IPS-18c (cell line): ENCODE measurements at regions not wholly inside any gene's neighbourhood (a gene's known extent, or its start where the extent isn't known, plus 50 kb on each side); places are given as distances from the start of the nearest gene placed in this dataset.
"Not testable (repeated sequence)": the region's sequence is repeated elsewhere in the genome, so short reads cannot be mapped to it uniquely, and the experiment has no call there.

Experiments used
- H3K4me3 ChIP-seq: 2 replicates; pipeline ENCODE4 v1.7.0; 2013; ENCODE audit warnings: low read depth, mild to moderate bottlenecking, low read length, moderate library complexity; ENCODE audit not compliant: insufficient read depth
- H3K9me3 ChIP-seq: one replicate; pipeline ENCODE4 v1.6.1; 2013; ENCODE audit warnings: mild to moderate bottlenecking, low read length, moderate library complexity; ENCODE audit not compliant: control insufficient read depth, insufficient read depth

GRCh38 chr4:28113586-28113985 is 1252.9 kb downstream of the STIM2 start:
- H3K9me3 ChIP-seq, H3K4me3 ChIP-seq: not testable (repeated sequence)

DNA sequence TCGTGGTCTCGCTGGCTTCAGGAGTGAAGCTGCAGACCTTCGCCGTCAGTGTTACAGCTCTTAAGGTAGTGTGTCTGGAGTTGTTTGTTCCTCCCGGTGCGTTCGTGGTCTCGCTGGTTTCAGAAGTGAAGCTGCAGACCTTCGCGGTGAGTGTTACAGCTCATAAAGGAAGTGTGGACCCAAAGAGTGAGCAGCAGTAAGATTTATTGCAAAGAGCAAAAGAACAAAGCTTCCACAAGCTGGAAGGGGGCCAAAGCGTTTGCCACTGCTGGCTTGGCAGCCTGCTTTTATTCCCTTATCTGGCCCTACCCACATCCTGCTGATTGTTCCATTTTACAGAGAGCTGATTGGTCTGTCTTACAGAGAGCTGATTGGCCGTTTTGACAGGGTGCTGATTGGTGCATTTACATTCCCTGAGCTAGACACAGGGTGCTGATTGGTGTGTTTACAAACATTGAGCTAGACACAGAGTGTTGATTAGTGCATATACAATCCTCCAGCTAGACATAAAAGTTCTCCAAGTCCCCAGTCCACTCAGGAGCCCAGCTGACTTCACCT is 1256.0 kb downstream of the STIM2 start:
- not testable (repeated sequence) for H3K9me3 ChIP-seq
- H3K4me3 ChIP-seq, result peak overlapping the region; percentile 31; the same call in 1 of the 2 replicates

DNA sequence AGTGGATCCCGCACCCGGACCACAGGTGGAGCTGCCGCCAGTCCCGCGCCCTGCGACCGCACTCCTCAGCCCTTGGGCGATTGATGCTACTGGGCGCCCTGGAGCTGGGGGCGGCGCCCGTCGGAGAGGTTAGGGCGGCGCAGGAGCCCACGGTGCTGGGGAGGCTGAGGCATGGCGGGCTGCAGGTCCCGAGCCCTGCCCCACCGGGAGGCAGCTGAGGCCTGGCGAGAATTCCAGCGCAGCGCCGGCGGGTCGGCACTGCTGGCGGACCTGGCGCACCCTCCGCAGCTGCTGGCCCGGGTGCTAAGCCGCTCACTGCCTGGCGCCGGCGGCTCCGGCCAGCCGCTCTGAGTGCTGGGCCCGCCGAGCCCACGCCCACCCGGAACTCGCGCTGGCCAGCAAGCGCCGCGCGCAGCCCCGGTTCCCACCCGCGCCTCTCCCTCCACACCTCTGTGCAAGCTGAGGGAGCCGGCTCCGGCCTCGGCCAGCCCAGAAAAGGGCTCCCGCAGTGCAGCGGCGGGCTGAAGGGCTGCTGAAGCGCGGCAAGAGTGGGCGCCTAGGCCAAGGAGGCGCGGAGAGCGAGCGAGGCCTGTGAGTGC is 1256.5 kb downstream of the STIM2 start:
- Histone ChIP-seq H3K9me3 (no peaks in the 10 kb centered on the region), H3K4me3 (peak overlapping the region; percentile 31; the same call in 1 of the 2 replicates)

DNA sequence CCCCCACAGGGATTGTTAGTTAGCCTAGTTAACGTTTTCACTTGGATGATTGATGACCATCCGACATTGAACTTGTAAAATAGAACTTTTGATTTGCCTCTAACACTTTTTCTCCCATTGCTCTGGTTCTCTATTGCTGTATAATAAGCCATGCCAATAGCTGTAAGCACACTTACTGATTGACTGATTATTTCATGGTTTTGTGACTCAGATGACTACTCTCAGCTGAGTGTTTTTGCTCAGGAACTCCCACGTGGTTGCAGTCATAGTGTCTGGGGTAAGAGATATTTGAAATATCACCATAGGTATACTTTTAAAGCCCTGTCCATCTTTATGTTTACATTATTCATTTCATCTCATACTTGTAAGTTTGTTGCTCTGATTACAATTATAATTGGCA is 1285.5 kb downstream of the STIM2 start:
- no peaks in the 10 kb centered on the region for H3K9me3 ChIP-seq
- H3K4me3 ChIP-seq, result no peak overlapping the region

DNA sequence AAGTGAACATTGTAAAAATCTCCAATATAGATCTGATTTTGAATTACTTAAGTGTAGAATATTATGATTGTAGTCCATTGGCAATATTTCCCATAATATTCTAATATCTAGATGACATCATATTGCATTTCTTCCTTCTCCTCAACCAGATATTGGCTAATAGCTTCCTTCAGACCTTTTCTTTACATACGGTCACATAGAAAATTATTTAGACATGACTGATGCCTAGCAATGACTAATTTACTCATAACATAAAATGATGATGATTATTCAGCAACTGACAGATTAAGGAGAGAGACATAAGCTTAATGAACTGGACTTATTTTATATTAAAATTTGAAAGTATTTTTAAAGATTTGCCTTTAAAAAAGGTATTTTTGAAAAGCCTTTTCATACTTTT is 1287.6 kb downstream of the STIM2 start:
- Histone ChIP-seq H3K4me3 (no peak overlapping the region), H3K9me3 (no peaks in the 10 kb centered on the region)

DNA sequence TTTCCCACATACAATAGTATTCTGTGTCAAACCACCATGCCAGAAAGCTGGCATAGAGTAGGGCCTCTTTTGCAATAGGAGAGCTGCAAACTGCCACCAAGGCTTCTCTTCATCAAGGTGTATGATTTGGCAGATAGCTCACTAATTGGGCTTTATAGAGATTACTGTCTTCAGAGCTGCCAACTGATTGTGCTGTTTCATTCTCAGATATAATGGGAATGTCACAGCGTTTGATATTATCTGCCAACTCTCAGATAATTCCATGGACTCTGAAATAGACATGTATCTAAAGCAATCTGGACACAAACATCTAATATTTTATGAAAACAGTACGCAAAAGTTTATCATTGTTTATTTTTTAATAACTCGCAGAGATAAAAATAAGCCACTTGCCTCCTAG is 1289.1 kb downstream of the STIM2 start:
- Histone ChIP-seq H3K9me3 (no peaks in the 10 kb centered on the region), H3K4me3 (no peak overlapping the region)

DNA sequence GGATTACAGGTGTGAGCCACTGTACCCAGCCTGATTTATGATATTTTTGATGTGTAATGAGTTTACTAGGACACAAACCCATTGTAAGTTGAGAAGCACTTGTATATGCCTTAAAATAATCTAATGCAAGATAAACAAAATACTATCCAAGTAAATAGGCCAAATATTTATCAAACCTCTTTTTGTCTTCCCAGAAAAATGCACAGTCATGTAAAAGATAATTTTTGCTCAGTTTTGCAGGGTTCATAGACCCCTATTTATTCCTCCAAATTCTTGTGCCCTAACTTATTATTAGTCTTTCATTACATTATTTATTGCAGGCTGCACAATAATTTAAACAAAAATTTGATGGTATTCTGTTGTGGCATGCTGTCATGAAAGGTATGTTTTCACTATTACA is 1290.7 kb downstream of the STIM2 start:
- no peak overlapping the region for H3K4me3 ChIP-seq

GRCh38 chr4:28167411-28167810 is 1306.8 kb downstream of the STIM2 start:
- Histone ChIP-seq H3K4me3 (no peak overlapping the region), H3K9me3 (no peaks in the 10 kb centered on the region)

More for the DNA sequence above, 1290.7 kb downstream of the STIM2 start:
- H3K9me3 ChIP-seq, result no peaks in the 10 kb centered on the region

DNA sequence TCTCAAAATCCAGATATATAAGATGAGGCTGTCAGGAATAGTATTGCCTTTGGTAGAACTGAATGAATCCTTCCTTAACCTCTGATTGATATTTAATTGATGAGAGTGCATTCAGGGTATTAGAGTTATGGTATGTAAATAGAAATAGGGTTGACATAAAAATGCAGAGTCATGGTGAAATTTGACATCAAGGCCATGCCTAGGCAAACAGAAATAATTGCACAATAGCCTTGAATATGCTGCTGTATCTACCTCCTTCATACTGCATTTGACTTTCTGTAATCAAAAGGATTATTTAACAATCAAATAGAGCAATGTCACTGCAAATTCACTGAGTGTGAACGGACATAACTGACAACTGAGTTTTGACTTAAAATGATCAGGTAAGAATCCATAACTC is 1316.3 kb downstream of the STIM2 start:
- Histone ChIP-seq H3K9me3 (no peaks in the 10 kb centered on the region), H3K4me3 (no peak overlapping the region)

DNA sequence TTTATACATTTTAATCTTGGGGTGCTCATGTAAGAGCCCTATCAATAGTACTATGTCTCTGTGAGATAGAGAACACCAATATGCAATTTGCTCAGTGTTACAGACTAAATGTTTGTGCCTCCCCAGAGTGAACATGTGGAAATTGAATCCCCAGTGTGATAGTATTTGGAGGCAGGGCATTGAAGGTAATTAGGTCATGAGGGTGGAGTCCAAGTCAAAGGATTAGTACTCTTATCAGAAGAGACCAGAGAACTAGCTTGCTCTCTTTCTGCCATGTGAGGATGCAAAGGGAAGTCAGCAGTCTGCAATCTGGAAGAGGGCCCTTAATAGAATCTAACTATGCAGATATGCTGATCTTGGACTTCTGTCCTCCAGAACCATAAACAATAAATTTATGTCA is 1317.0 kb downstream of the STIM2 start:
- Histone ChIP-seq H3K4me3 (no peak overlapping the region), H3K9me3 (no peaks in the 10 kb centered on the region)

DNA sequence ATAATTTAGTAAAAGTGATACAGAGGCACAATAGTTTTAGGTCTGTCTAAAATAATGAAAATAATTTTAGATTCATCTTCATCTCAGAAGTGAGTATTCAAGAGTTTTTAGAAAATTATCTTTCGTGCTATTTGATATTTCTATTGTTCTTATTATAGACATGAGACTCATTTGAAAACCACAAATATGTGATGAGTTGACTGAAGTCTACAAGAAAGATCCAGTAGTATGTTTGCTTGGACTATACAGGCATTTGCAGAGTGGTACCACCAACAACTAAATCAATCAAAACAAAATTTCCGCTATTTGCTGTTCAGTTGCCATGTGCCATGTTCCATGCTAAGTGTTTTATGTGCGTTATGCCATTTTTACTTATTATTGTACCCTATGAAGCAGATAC is 1318.5 kb downstream of the STIM2 start:
- H3K9me3 ChIP-seq, result no peaks in the 10 kb centered on the region
- H3K4me3 ChIP-seq, result no peak overlapping the region

- H3K4me3 ChIP-seq, result no peak overlapping the region
- H3K9me3 ChIP-seq, result peaks cover 2% of the 10 kb centered on the region
Measured at GRCh38 chr4:28209371-28209924, 1348.8 kb downstream of the STIM2 start.

DNA sequence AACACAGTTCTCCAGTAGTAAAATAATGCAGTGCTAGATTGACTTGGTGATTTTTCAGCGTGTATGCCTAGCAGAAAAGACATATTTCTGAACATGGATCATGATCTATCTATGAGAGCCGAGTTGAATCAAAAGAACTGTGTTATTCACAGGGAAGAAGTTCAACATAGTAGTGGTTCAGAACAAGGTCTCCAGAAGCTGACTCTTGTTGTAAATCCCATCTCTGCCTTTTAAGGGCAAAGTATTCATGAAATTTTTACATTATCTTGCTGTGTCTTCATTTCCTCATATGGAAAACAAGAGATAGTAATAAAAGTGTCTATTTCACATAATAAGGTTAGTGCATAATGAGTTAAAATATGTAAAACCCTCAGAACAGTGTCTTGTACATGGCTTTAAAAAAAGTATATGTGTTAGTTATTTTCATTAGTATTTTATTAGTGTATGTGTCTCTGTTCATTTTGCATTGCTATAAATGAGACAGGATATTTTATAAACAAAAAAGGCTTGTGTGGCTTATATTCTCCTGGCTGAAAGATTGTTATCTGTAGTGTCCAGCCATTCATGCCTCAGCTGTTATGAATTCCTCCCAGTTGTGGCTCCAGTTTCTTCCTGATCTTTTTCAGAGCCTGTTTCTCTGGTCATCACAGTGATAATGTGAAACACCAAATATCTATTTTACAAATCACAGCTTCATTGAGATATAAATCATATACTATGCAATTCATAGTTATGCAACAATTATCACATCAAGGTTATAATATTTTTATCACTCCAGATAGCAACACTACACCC is 1351.2 kb downstream of the STIM2 start:
- Histone ChIP-seq H3K9me3 (no peaks in the 10 kb centered on the region), H3K4me3 (no peak overlapping the region)

DNA sequence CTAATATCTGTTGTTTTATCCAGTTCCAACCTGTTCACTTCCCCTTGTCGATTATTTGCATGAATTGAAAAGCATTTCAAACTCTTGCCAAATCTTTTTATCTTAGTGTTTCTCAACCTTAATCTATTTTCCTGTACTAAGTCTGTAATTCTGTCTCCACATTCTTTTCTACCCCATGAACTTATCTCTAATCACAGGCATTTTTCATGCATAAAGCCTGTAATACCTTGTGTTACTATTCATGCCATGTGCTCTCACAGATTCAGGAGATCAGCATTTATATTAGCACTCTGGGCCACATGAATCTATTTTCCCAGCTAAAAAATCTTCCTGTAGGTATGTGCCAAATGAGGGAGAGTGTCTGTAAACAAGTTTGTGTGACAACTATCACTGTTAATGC is 1360.9 kb downstream of the STIM2 start:
- H3K4me3 ChIP-seq, result no peak overlapping the region
- H3K9me3 ChIP-seq, result no peaks in the 10 kb centered on the region

DNA sequence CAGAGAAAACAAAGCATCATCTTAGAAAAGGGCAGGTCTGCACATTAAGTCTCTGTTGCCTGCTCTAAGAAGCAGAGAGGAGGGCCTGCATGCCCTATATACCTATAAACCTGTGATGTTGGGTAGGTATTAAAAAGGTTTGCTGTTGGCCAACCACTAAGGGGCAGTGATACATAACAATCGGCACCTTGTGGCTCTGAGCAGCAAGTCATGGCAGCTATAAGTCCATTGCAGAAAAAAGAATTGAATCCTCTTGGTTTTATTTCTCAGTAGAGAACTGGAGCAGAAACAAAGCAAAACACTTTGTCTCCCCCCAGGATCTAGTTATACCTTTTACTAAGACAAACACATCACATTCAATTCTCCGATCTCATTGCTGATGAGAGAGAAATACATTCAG is 1364.4 kb downstream of the STIM2 start:
- Histone ChIP-seq H3K9me3 (no peaks in the 10 kb centered on the region), H3K4me3 (no peak overlapping the region)

DNA sequence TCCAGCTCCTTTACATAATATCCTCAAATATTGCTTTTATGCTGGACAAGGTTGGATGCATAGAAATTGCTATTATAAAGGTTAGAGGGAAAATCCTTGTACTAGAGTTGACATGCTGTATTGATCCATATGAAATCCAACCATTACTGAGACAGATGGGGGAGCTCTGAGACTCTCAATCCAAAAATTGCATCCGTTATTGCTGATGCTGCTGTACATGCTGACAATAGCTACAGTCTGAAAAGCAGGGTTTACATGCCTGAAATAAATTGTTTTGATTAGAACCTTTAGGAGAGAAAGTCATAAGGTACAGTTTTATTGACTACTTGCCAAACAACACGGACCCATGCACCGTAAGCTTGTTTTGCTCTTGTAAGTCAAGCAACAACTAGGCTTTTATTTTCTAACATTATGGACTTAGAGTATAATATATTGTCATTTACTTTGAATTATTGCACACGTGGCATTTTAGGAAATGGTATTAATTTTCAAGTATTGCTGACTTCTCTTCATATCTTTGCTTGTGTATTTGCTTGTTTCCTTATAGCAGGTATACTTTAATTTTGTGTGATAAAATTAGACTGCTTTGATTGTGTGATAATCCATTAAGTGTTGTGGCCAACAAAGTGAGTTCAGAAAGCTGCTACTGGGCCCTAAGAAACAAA is 1365.2 kb downstream of the STIM2 start:
- Histone ChIP-seq H3K9me3 (no peaks in the 10 kb centered on the region), H3K4me3 (no peak overlapping the region)

GRCh38 chr4:28226962-28227361 is 1366.3 kb downstream of the STIM2 start:
- H3K9me3 ChIP-seq, result no peaks in the 10 kb centered on the region
- H3K4me3 ChIP-seq, result no peak overlapping the region

GRCh38 chr4:28227764-28228163 is 1367.1 kb downstream of the STIM2 start:
- H3K9me3 ChIP-seq, result no peaks in the 10 kb centered on the region

More at GRCh38 chr4:28227764-28228163, 1367.1 kb downstream of the STIM2 start:
- no peak overlapping the region for H3K4me3 ChIP-seq
